ENCODE measurements at regions not wholly inside any gene's neighbourhood (a gene's known extent, or its start where the extent isn't known, plus 50 kb on each side); places are given as distances from the start of the nearest gene placed in this dataset.
"Not testable (repeated sequence)": the region's sequence is repeated elsewhere in the genome, so short reads cannot be mapped to it uniquely, and the experiment has no call there.

GRCh38 chr21:19433623-19434022 lies 1030.0 kb upstream of the TMPRSS15 start:
- no peak for FAIRE-seq

GRCh38 chr21:19440792-19441655 lies 1037.4 kb upstream of the TMPRSS15 start:
- FAIRE-seq = no peak

GRCh38 chr21:19458295-19458694 lies 1054.7 kb upstream of the TMPRSS15 start:
- FAIRE-seq = no peak

- FAIRE-seq = no peak
Measured at GRCh38 chr21:19461481-19462205, 1058.1 kb upstream of the TMPRSS15 start.

GRCh38 chr21:19463966-19464365 lies 1060.4 kb upstream of the TMPRSS15 start:
- no peak for FAIRE-seq

- no peak for FAIRE-seq
Measured at GRCh38 chr21:19468991-19469715, 1065.6 kb upstream of the TMPRSS15 start.

- FAIRE-seq = no peak
Measured at GRCh38 chr21:19475525-19475924, 1071.9 kb upstream of the TMPRSS15 start.

GRCh38 chr21:19489930-19490329 lies 1086.3 kb upstream of the TMPRSS15 start:
- FAIRE-seq = no peak

- no peak for FAIRE-seq
Measured at GRCh38 chr21:19490481-19490880, 1086.9 kb upstream of the TMPRSS15 start.

GRCh38 chr21:19493437-19494241 lies 1090.1 kb upstream of the TMPRSS15 start:
- not testable (repeated sequence) for FAIRE-seq

- FAIRE-seq = no peak
Measured at GRCh38 chr21:19501115-19501514, 1097.5 kb upstream of the TMPRSS15 start.

- FAIRE-seq = no peak
Measured at GRCh38 chr21:19507682-19508260, 1104.2 kb upstream of the TMPRSS15 start.

- no peak for FAIRE-seq
Measured at GRCh38 chr21:19508442-19508841, 1104.9 kb upstream of the TMPRSS15 start.

- no peak for FAIRE-seq
Measured at GRCh38 chr21:19508844-19509243, 1105.3 kb upstream of the TMPRSS15 start.

- FAIRE-seq = no peak
Measured at GRCh38 chr21:19510057-19510456, 1106.5 kb upstream of the TMPRSS15 start.

- no peak for FAIRE-seq
Measured at GRCh38 chr21:19510653-19511052, 1107.1 kb upstream of the TMPRSS15 start.

- FAIRE-seq = no peak
Measured at GRCh38 chr21:19522381-19522780, 1118.8 kb upstream of the TMPRSS15 start.

GRCh38 chr21:19523061-19523460 lies 1119.5 kb upstream of the TMPRSS15 start:
- FAIRE-seq = no peak

GRCh38 chr21:19523746-19524145 lies 1120.2 kb upstream of the TMPRSS15 start:
- FAIRE-seq = no peak

GRCh38 chr21:19529031-19529430 lies 1125.4 kb upstream of the TMPRSS15 start:
- FAIRE-seq = no peak

GRCh38 chr21:19535356-19535755 lies 1131.8 kb upstream of the TMPRSS15 start:
- no peak for FAIRE-seq

- no peak for FAIRE-seq
Measured at GRCh38 chr21:19537116-19537515, 1133.5 kb upstream of the TMPRSS15 start.
